WTC11 (cell line): ENCODE measurements at regions not wholly inside any gene's neighbourhood (a gene's known extent, or its start where the extent isn't known, plus 50 kb on each side); places are given as distances from the start of the nearest gene placed in this dataset.

Experiments
- ATAC-seq: fragments of 200-7000 bp; cut with Tn5 transposase; 2 replicates; pipeline ENCODE4 v1.10.0; 2021; ENCODE audit warnings: mild to moderate bottlenecking, moderate library complexity
- CTCF ChIA-PET: fragments of 300-600 bp; sonication (Branson Sonifier 250); formaldehyde crosslinking; loops from one replicate; lab custom pipeline; 2021; ENCODE audit warnings: antibody characterized with exemption; lab: Charles Lee
- POLR2A ChIA-PET: fragments of 350-600 bp; sonication (Branson Sonifier 250); formaldehyde crosslinking; loops from one replicate; lab custom pipeline; 2021; ENCODE audit warnings: antibody characterized with exemption; lab: Charles Lee
- DNase-seq: peaks from one replicate; pipeline ENCODE4 v3.0.0; 2021; ENCODE audit warnings: low spot score
- H3K27ac Mint-ChIP-seq: 2 replicates; pipeline ENCODE4 v1.8.0; 2021; ENCODE audit warnings: mixed read lengths
- H3K27me3 Mint-ChIP-seq: 2 replicates; pipeline ENCODE4 v1.8.0; 2021; ENCODE audit warnings: low read depth, mild to moderate bottlenecking, moderate library complexity, mixed read lengths
- H3K36me3 Mint-ChIP-seq: 2 replicates; pipeline ENCODE4 v1.8.0; 2021; ENCODE audit warnings: mixed read lengths
- H3K4me1 Mint-ChIP-seq: 2 replicates; pipeline ENCODE4 v1.8.0; 2022; ENCODE audit warnings: mixed read lengths
- H3K4me3 Mint-ChIP-seq: 2 replicates; pipeline ENCODE4 v1.8.0; 2021; ENCODE audit warnings: mild to moderate bottlenecking, moderate library complexity, mixed read lengths
- H3K9me3 Mint-ChIP-seq: 2 replicates; pipeline ENCODE4 v1.8.0; 2021; ENCODE audit warnings: mixed read lengths
- AR ChIP-seq: fragments of 250-450 bp; sonication (Bioruptor Pico); IDR thresholded peaks from 2 replicates; pipeline ENCODE4 v1.9.0; 2021; ENCODE audit warnings: mild to moderate bottlenecking
- CBFB ChIP-seq: sonication (generic); formaldehyde crosslinking; IDR thresholded peaks from 2 replicates; pipeline ENCODE4 v1.8.1; 2022; ENCODE audit warnings: mild to moderate bottlenecking, low read depth, missing genetic modification reagents
- CDX4 ChIP-seq: fragments of 250-450 bp; sonication (Bioruptor Pico); IDR thresholded peaks from 2 replicates; pipeline ENCODE4 v1.9.0; 2021; ENCODE audit warnings: moderate library complexity, mild to moderate bottlenecking, inconsistent platforms, borderline replicate concordance
- CREB1 ChIP-seq: sonication (generic); formaldehyde crosslinking; IDR thresholded peaks from 2 replicates; pipeline ENCODE4 v1.8.0; 2023; ENCODE audit warnings: mild to moderate bottlenecking, missing genetic modification reagents
- FOXJ3 ChIP-seq: sonication (generic); formaldehyde crosslinking; IDR thresholded peaks from 2 replicates; pipeline ENCODE4 v1.9.0; 2021; ENCODE audit warnings: missing genetic modification reagents, mild to moderate bottlenecking, borderline replicate concordance
- FOXP1 ChIP-seq: sonication (generic); formaldehyde crosslinking; IDR thresholded peaks from 2 replicates; pipeline ENCODE4 v1.8.0; 2022; ENCODE audit warnings: missing genetic modification reagents, mild to moderate bottlenecking, moderate library complexity, borderline replicate concordance
- IRF1 ChIP-seq: sonication (generic); formaldehyde crosslinking; IDR thresholded peaks from 2 replicates; pipeline ENCODE4 v1.8.0; 2023; ENCODE audit warnings: missing genetic modification reagents
- MXD4 ChIP-seq: fragments of 250-450 bp; sonication (Bioruptor Pico); IDR thresholded peaks from 2 replicates; pipeline ENCODE4 v1.8.0; 2021; ENCODE audit warnings: mild to moderate bottlenecking, moderate library complexity, borderline replicate concordance
- MYBL2 ChIP-seq: sonication (generic); formaldehyde crosslinking; IDR thresholded peaks from 2 replicates; pipeline ENCODE4 v1.8.1; 2023; ENCODE audit warnings: mild to moderate bottlenecking, moderate library complexity, missing genetic modification reagents
- NFATC4 ChIP-seq: fragments of 250-450 bp; sonication (Bioruptor Pico); IDR thresholded peaks from 2 replicates; pipeline ENCODE4 v1.9.0; 2021; ENCODE audit warnings: mild to moderate bottlenecking
- NR1H2 ChIP-seq: sonication (generic); formaldehyde crosslinking; IDR thresholded peaks from 2 replicates; pipeline ENCODE4 v1.9.0; 2021; ENCODE audit warnings: mild to moderate bottlenecking, moderate library complexity, missing genetic modification reagents
- NR2C2 ChIP-seq: sonication (generic); formaldehyde crosslinking; IDR thresholded peaks from 2 replicates; pipeline ENCODE4 v1.8.0; 2022; ENCODE audit warnings: mild to moderate bottlenecking, missing genetic modification reagents
- NR3C1 ChIP-seq: sonication (generic); formaldehyde crosslinking; conservative IDR thresholded peaks from 2 replicates; pipeline ENCODE4 v1.8.1; 2023; ENCODE audit warnings: low read depth, mild to moderate bottlenecking, missing genetic modification reagents
- OVOL2 ChIP-seq: fragments of 250-450 bp; sonication (Bioruptor Pico); IDR thresholded peaks from 2 replicates; pipeline ENCODE4 v1.9.0; 2021; ENCODE audit warnings: mild to moderate bottlenecking, borderline replicate concordance
- RELA ChIP-seq: sonication (generic); formaldehyde crosslinking; IDR thresholded peaks from 2 replicates; pipeline ENCODE4 v1.8.1; 2022; ENCODE audit warnings: missing genetic modification reagents, mild to moderate bottlenecking, borderline replicate concordance
- SOX15 ChIP-seq: fragments of 250-450 bp; sonication (Bioruptor Pico); IDR thresholded peaks from 2 replicates; pipeline ENCODE4 v1.9.0; 2021; ENCODE audit warnings: mild to moderate bottlenecking
- SP1 ChIP-seq: sonication (generic); formaldehyde crosslinking; conservative IDR thresholded peaks from 2 replicates; pipeline ENCODE4 v1.8.1; 2022; ENCODE audit warnings: missing genetic modification reagents
- STAT6 ChIP-seq: sonication (generic); formaldehyde crosslinking; conservative IDR thresholded peaks from 2 replicates; pipeline ENCODE4 v1.8.1; 2023; ENCODE audit warnings: mild to moderate bottlenecking, low read depth, missing genetic modification reagents, moderate library complexity
- USF2 ChIP-seq: sonication (generic); formaldehyde crosslinking; IDR thresholded peaks from 2 replicates; pipeline ENCODE4 v1.8.1; 2023; ENCODE audit warnings: mild to moderate bottlenecking, missing genetic modification reagents, moderate library complexity
- ZBTB21 ChIP-seq: sonication (generic); formaldehyde crosslinking; IDR thresholded peaks from 2 replicates; pipeline ENCODE4 v1.8.1; 2023; ENCODE audit warnings: mild to moderate bottlenecking, missing genetic modification reagents, borderline replicate concordance
- ZNF138 ChIP-seq: sonication (generic); formaldehyde crosslinking; conservative IDR thresholded peaks from 2 replicates; pipeline ENCODE4 v1.8.1; 2022; ENCODE audit warnings: mild to moderate bottlenecking, moderate library complexity, missing genetic modification reagents
- ZNF532 ChIP-seq: fragments of 250-450 bp; sonication (Bioruptor Pico); IDR thresholded peaks from 2 replicates; pipeline ENCODE4 v1.9.0; 2021; ENCODE audit warnings: mild to moderate bottlenecking, borderline replicate concordance

- ChIA-PET CTCF (interaction anchor here (1.1 kb wide), 1 partner anchor 9 kb away, joined by 4 read pairs; no protein-coding TSS in a partner anchor), POLR2A (no interaction called here)
- H3K27me3 Mint-ChIP-seq: no peaks in the 10 kb centered on the region
- peak overlapping the region; percentile 2; the same call in 1 of the 2 replicates for H3K27ac Mint-ChIP-seq
- H3K4me3 Mint-ChIP-seq: no peak overlapping the region
- DNase-seq: no peak
- no peak for ATAC-seq
- H3K36me3 Mint-ChIP-seq: peaks cover 25% of the 10 kb centered on the region
- H3K4me1 Mint-ChIP-seq: peaks cover 10% of the 10 kb centered on the region
- TF ChIP-seq USF2 (CRISPR knock-in tag): no peak
- no peak for TF ChIP-seq FOXP1
- no peak for TF ChIP-seq ZBTB21
- no peak for TF ChIP-seq FOXJ3 (CRISPR knock-in tag)
- no peak for TF ChIP-seq AR (CRISPR knock-in tag)
- TF ChIP-seq CDX4: no peak
- TF ChIP-seq ZNF532 (CRISPR knock-in tag): no peak
- TF ChIP-seq NR3C1: no peak
- no peak for TF ChIP-seq ZNF138 (CRISPR knock-in tag)
- no peak for TF ChIP-seq NFATC4 (CRISPR knock-in tag)
- TF ChIP-seq SP1 (CRISPR knock-in tag): no peak
- no peak for TF ChIP-seq RELA (CRISPR knock-in tag)
- no peak for TF ChIP-seq IRF1 (CRISPR knock-in tag)
- TF ChIP-seq OVOL2: no peak
- no peak for TF ChIP-seq NR1H2 (CRISPR knock-in tag)
- no peak for TF ChIP-seq SOX15
- H3K9me3 Mint-ChIP-seq: peaks cover 32% of the 10 kb centered on the region
Observed at GRCh38 chr4:136241221-136241986, 1290.9 kb downstream of the PCDH18 start.

- ChIA-PET POLR2A (no interaction called here), CTCF (no interaction called here)
- no peak overlapping the region for H3K27ac Mint-ChIP-seq
- peaks cover 4% of the 10 kb centered on the region; the same call in 1 of the 2 replicates for H3K9me3 Mint-ChIP-seq
- peaks cover 6% of the 10 kb centered on the region for H3K4me1 Mint-ChIP-seq
- DNase-seq: no peak
- TF ChIP-seq CREB1 (CRISPR knock-in tag) (no peak), NFATC4 (CRISPR knock-in tag) (no peak), MXD4 (CRISPR knock-in tag) (no peak), MYBL2 (CRISPR knock-in tag) (no peak), NR2C2 (CRISPR knock-in tag) (no peak), CBFB (CRISPR knock-in tag) (no peak), STAT6 (CRISPR knock-in tag) (no peak)
- H3K27me3 Mint-ChIP-seq: no peaks in the 10 kb centered on the region
- no peaks in the 10 kb centered on the region for H3K36me3 Mint-ChIP-seq
- no peak for ATAC-seq
- no peak overlapping the region for H3K4me3 Mint-ChIP-seq
Observed at GRCh38 chr4:136227315-136227714, 1305.0 kb downstream of the PCDH18 start.
